SK-N-MC (cell line): ENCODE measurements at regions not wholly inside any gene's neighbourhood (a gene's known extent, or its start where the extent isn't known, plus 50 kb on each side); places are given as distances from the start of the nearest gene placed in this dataset.

Experiments
- EZH2 ChIP-seq: fragments of 200-600 bp; sonication (generic); IDR thresholded peaks from one replicate; pipeline ENCODE4 v1.6.1; 2017; ENCODE audit warnings: antibody characterized with exemption
- POLR2AphosphoS5 ChIP-seq: IDR thresholded peaks from 2 replicates; pipeline ENCODE4 v1.6.1; 2012; ENCODE audit warnings: mild to moderate bottlenecking, low read depth, low read length, borderline replicate concordance

- TF ChIP-seq POLR2AphosphoS5 (no peak), EZH2 (no peak)
These were observed 115.8 kb downstream of the MRPL14 start for GRCh38 chr6:44011350-44011920.
